Heart right ventricle (tissue), 16 donors: ENCODE measurements at regions not wholly inside any gene's neighbourhood (a gene's known extent, or its start where the extent isn't known, plus 50 kb on each side); places are given as distances from the start of the nearest gene placed in this dataset.
A peak's percentile ranks its signal among the peaks of the same experiment; 100 is the strongest.

Experiments
- ATAC-seq, 8 donors: fragments of 200-7000 bp; cut with Tn5 transposase; one replicate each; pipeline ENCODE4 v1.9.1; 2020; ENCODE audit warnings: mild to moderate bottlenecking in 8 of 8, moderate library complexity in 8 of 8, moderate number of reproducible peaks in 1 of 8
- DNase-seq, 2 donors: peaks; one replicate each; pipeline ENCODE4 v3.0.0-alpha.2; 2020
- H3K27ac ChIP-seq, 10 donors: fragments of 200-600 bp; sonication (generic) in 2 of 10; one replicate each; pipeline versions ENCODE4 v1.5.0 to v1.8.0; 2020 to 2022; ENCODE audit warnings: mild to moderate bottlenecking in 3 of 10
- H3K27me3 ChIP-seq, 7 donors: fragments of 200-600 bp; one replicate each; pipeline ENCODE4 v1.8.0; 2021 to 2022; ENCODE audit warnings: mild to moderate bottlenecking in 2 of 7
- H3K36me3 ChIP-seq, 9 donors: fragments of 200-600 bp; sonication (generic) in 1 of 9; one replicate each; pipeline versions ENCODE4 v1.5.0 to v1.8.0; 2020 to 2022; ENCODE audit warnings: mild to moderate bottlenecking in 2 of 9
- H3K4me1 ChIP-seq, 9 donors: fragments of 200-600 bp; sonication (generic) in 1 of 9; one replicate each; pipeline versions ENCODE4 v1.5.0 to v1.8.0; 2020 to 2022; ENCODE audit warnings: mild to moderate bottlenecking in 4 of 9
- H3K4me3 ChIP-seq, 10 donors: fragments of 200-600 bp; sonication (generic) in 2 of 10; one replicate each; pipeline versions ENCODE4 v1.5.0 to v1.8.0; 2020 to 2022; ENCODE audit warnings: mild to moderate bottlenecking in 7 of 10, moderate library complexity in 2 of 10
- H3K9me3 ChIP-seq, 11 donors: fragments of 200-600 bp in 10 of 11; sonication (generic) in 2 of 11; one replicate each; pipeline versions ENCODE4 v1.5.0 to v1.8.0; 2013 to 2022; ENCODE audit warnings: mild to moderate bottlenecking in 2 of 11, control low read depth in 1 of 11, moderate library complexity in 1 of 11
- WGBS, 2 donors: extraction: QIAGEN DNeasy Blood & Tissue Kit; methylation state at CpG; one replicate each; pipeline ENCODE4 v1.1.7; 2013; ENCODE audit warnings: inconsistent platforms in 1 of 2; 5-methylcytosine and 5-hydroxymethylcytosine counted together
- intact Hi-C, 10 donors: fragments of 100-400 bp; cut with DNase I; formaldehyde crosslinking; loops; one replicate each; pipeline versions ENCODE4 v1.11.1 to v1.14.2; 2022
- TF ChIP-seq, protein P1 (sequence below), 9 donors: fragments of 200-600 bp; sonication (generic) in 2 of 9; IDR thresholded peaks; one replicate each; pipeline versions ENCODE4 v1.5.0 to v1.8.0; 2021 to 2022; ENCODE audit warnings: antibody characterized with exemption in 9 of 9, mild to moderate bottlenecking in 5 of 9, moderate library complexity in 1 of 9
- donor health status: Arrhythmogenic right ventricular cardiomyopathy.
- donor health status: ischemic (EF 13 %, LVEDD 7.1; RV severe dilation, severe dysfunction).
- donor health status: healthy with polysubstance abuse.
- donor health status: DM: no; HTN: yes; CAD: no.
- donor health status: DM: no; HTN: no; CAD: no.
- donor health status: ischemic (EF 25% LVEDD 6.9; RV normal size, moderate dysfunction).
- donor health status: ischemic (EF 25% LVEDD 5.7; RV mildly dilated, moderate dysfunction).
- donor health status: healthy.
- donor health status: DM: yes; HTN: yes; CAD: no.
- donor health status: Ischemic cardiomyopathy.
- donor health status: ischemic (EF 35%, LVEDD 5.7; RV mildly dilated, moderate dysfunction).
- donor health status: nonischemic (EF 11% LVEDD 7.7; RV severe dilation, severe dysfunction).
- donor health status: DM: yes; HTN: yes; CAD: no.
- donor health status: PGD.
- donor health status: ischemic (EF 29% LVEDD 5.4; RV normal size, mild dysfunction).
- donor health status: nonischemic (EF 23%, LVEDD 6.1; RV moderate dilation, normal function).

DNA sequence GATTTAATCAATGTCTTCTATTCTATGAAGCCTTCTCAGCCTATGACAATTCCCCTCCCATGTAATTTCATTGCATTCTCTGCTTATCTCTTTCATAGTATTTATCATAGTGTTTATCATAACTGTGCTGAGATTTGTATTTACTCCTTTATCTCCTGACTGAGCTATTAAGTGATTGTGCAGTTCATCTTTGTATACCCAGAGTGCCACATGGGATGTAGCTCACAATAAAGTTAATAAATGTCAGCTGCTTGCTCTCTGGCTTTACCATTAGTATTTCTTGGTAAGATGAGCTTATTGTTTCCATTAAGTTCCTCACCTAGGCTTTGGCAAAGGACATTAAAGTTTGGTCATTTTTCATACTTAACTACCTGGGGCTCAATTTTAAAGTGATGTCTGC is 275.1 kb upstream of the MPDZ start:
- Histone ChIP-seq H3K4me1 (peaks cover 0 to 31% (median 9%) of the 10 kb centered on the region in 9 donors), H3K36me3 (no peaks in the 10 kb centered on the region), H3K27ac (no peak overlapping the region), H3K9me3 (peaks cover 0 to 10% (median 0%) of the 10 kb centered on the region in 11 donors), H3K4me3 (no peak overlapping the region), H3K27me3 (no peaks in the 10 kb centered on the region)
- intact Hi-C loops = loop anchor here in 2 of 10 donors (5.0 kb wide), 2 partner anchors 53 to 67 kb away; no protein-coding TSS in a partner anchor
- ATAC-seq (no peak), DNase-seq (no peak)
- TF ChIP-seq, protein P1, sequence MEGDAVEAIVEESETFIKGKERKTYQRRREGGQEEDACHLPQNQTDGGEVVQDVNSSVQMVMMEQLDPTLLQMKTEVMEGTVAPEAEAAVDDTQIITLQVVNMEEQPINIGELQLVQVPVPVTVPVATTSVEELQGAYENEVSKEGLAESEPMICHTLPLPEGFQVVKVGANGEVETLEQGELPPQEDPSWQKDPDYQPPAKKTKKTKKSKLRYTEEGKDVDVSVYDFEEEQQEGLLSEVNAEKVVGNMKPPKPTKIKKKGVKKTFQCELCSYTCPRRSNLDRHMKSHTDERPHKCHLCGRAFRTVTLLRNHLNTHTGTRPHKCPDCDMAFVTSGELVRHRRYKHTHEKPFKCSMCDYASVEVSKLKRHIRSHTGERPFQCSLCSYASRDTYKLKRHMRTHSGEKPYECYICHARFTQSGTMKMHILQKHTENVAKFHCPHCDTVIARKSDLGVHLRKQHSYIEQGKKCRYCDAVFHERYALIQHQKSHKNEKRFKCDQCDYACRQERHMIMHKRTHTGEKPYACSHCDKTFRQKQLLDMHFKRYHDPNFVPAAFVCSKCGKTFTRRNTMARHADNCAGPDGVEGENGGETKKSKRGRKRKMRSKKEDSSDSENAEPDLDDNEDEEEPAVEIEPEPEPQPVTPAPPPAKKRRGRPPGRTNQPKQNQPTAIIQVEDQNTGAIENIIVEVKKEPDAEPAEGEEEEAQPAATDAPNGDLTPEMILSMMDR (IDR thresholded peaks at IDR 0.05) = no peak

DNA sequence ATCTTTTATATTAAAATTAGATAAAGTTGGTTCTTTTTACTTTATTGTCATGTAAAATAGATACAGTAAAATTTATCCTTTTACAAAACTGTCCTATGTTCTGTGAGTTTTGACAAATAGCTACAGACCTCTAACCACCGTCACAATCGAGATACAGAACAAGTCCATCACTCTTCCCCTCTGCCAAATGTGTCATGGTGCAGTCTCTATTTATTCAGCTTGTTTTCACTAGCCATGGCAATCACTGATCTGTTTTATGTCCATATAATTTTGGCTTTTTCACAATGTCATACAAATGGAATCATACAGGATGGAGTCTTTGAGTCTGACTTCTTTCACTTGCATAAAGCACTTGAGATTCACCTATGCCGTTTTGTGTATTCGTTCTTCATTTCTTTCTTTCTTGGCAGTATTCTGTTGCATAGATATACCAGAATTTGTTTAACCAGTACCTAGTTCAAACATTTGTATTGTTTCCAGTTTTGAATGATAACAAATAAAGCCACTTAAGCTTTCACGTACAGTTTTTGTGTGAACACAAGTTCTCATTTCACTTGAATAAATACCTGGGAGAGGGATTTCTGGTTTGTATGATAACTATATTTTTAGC is 273.2 kb upstream of the MPDZ start:
- WGBS, 2 donors = 46 to 59% methylated on average over 5 of the region's 5 CpGs
- TF ChIP-seq, protein P1 (IDR thresholded peaks at IDR 0.05) = no peak
- DNase-seq = no peak
- ATAC-seq = peak in 7 of 8 donors; percentile 46 to 92 (median 55)
- peaks cover 0 to 25% (median 7%) of the 10 kb centered on the region in 9 donors for H3K4me1 ChIP-seq
- peaks cover 0 to 12% (median 0%) of the 10 kb centered on the region in 11 donors for H3K9me3 ChIP-seq
- no peaks in the 10 kb centered on the region for H3K27me3 ChIP-seq
- intact Hi-C loops = no loop called here
- no peaks in the 10 kb centered on the region for H3K36me3 ChIP-seq
- peak overlapping the region in 7 of 10 donors; percentile 7 to 56 (median 13) for H3K27ac ChIP-seq
- H3K4me3 ChIP-seq = no peak overlapping the region

DNA sequence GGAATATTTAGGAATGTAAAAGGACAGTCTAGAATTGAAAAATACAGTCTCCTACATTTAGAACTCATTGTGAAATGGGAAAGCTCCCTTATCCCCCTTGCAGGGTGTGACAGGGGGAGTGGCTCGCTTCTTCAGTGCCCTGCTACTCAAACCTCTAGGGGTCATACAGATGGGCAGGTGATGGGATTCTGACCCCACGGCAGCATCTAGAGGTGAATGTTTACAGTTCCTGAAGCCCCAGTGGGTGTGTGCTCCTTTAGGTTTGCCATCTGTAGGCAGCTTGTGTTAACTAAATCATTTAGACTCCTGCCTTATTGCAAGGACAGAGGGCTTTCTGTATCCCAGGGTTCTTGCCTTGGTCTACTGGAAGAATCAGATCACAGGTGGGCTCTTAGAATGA is 271.0 kb upstream of the MPDZ start:
- 89 to 92% methylated on average over 2 of the region's 2 CpGs for WGBS, 2 donors
- Histone ChIP-seq H3K4me3 (no peak overlapping the region), H3K9me3 (peaks cover 0 to 12% (median 0%) of the 10 kb centered on the region in 11 donors), H3K27ac (no peak overlapping the region), H3K4me1 (peaks cover 0 to 9% (median 0%) of the 10 kb centered on the region in 9 donors), H3K27me3 (no peaks in the 10 kb centered on the region), H3K36me3 (no peaks in the 10 kb centered on the region)
- DNase-seq (no peak), ATAC-seq (no peak)
- intact Hi-C loops = no loop called here
- TF ChIP-seq, protein P1 (IDR thresholded peaks at IDR 0.05) = no peak

DNA sequence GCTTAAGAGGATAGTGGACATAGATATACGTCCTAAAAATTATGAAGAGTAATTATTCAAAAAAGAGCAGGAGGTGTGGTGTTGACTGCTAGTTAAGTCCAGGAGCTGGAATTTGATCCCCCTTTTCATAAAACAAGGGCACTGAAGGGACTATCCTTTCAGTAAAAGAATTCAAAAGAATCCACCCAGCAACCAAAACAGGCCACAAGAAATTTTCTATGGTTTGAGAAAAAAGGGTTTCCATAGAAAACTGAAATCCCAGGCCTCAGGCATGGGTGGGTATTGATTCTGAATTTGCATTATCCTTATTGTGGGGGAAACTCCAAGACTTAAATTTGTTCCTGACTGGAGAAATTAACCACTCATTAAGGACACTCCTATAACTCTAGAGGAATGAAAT is 269.0 kb upstream of the MPDZ start:
- Histone ChIP-seq H3K4me3 (no peak overlapping the region), H3K27me3 (no peaks in the 10 kb centered on the region), H3K27ac (no peak overlapping the region), H3K36me3 (no peaks in the 10 kb centered on the region), H3K9me3 (peaks cover 0 to 12% (median 0%) of the 10 kb centered on the region in 11 donors), H3K4me1 (no peaks in the 10 kb centered on the region)
- WGBS, 2 donors = 93 to 100% methylated on average over 1 of the region's 1 CpG
- no peak for ATAC-seq
- TF ChIP-seq, protein P1 (IDR thresholded peaks at IDR 0.05) = no peak
- intact Hi-C loops = no loop called here
- no peak for DNase-seq
